ENCODE measurements at regions not wholly inside any gene's neighbourhood (a gene's known extent, or its start where the extent isn't known, plus 50 kb on each side); places are given as distances from the start of the nearest gene placed in this dataset.
A peak's percentile ranks its signal among the peaks of the same experiment; 100 is the strongest.

DNA sequence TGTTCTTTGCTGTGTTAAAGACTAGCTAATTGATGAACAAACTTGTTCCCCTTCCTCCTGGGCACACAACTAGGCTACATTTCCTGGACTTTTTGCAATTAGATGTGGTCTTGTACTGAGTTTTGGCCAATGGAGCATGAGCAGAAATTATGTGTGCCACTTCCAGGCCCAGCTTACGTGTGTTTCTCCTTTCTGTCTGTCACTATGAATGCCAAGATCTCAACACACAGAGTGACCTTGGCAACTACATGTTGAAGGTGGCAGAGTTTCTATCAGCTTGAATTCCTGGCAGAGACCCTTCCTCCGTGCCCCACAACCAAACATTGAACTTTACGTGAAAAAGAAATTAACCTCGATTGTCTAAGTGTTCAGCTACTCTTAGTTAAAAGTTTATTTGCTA, 81.7 kb upstream of the PIAS1 start:
- DNase-seq (no peak), ATAC-seq (no peak)
- intact Hi-C loops (cut with DNase I), result no loop called here

GRCh38 chr15:67973846-67974245, 80.3 kb upstream of the PIAS1 start:
- intact Hi-C loops (cut with DNase I), result no loop called here
- no peak for DNase-seq
- ATAC-seq, result no peak

DNA sequence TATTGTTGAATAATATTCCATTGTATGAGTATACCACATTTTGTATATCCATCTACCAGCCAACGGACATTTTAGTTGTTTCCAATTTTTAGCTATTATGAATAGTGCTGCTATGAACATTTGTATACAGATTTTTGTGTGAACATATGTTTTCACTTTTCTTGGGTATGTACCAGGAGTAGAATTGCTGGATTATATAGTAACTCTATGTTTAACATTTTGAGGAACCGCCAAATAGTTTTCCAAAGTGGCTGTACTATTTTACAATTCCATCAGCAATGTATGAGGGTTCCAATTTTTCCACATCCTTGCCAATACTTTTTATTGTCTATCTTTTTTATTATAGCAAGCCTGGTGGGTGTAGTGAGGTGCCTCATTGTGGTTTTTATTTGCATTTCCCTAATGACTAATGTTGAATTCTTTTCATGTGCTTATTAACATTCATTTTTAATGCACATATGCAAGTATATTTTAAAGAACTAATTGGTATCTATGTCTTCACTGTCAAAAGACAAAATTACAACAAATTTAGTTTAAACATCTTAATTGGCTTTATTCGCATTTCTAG, 77.5 kb upstream of the PIAS1 start:
- intact Hi-C loops (cut with DNase I), result no loop called here
- ATAC-seq (no peak), DNase-seq (no peak)

DNA sequence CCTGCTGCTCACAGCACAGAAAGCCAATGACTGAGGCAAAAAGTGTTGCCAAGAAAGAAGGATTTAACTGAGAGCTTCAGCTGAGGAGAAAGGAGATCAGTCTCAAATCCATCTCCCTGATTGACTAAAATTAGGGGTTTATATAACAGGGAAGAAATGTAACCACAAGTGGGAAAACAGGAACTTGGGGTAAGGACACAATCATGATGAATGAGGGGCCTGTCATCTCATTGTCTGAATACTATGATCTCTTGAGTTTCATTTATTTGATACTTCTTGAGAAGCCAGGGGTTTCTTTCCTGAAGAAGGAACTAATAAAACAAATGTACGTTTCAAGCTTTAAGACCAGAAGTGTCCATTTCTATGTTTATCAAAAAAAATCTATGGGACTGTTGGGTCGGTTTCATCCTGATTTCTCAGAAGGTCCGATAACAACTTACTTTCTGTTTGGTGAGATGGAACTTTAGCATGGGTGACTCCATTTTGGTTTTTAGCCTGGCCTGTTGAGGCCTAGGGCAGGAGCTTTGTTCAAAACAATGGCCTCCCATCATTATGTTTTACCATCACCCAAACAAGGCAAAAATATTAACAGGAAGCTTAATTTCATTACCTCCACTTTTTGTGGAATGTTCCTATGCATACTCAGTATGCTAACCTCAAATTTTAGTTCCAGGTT, 76.6 kb upstream of the PIAS1 start:
- intact Hi-C loops (cut with DNase I), result no loop called here
- no peak for ATAC-seq
- DNase-seq, result no peak

DNA sequence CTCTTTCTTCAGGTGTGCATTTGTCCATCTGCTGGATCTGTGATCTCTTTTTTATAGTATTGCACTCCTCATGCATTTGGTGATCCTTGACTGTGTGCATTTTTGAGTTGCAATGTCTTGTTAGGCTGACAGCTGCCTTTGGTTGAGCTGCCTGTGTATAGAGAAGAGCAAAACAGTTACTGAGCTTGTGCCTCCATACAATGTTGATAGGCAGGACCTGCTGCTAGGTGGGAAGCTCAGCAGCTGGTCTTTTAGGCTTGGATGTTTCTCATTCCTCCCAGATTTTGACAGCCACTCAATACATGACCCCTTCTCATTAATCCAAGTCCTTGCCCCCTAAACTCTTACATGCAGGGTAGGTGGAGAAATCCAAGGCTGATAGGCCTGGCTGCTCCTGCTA, 74.8 kb upstream of the PIAS1 start:
- intact Hi-C loops (cut with DNase I), result no loop called here
- ATAC-seq, result no peak
- DNase-seq, result no peak

- intact Hi-C loops (cut with DNase I), result no loop called here
- no peak for ATAC-seq
- DNase-seq, result no peak
Measured at GRCh38 chr15:67980171-67980570, 73.9 kb upstream of the PIAS1 start.

DNA sequence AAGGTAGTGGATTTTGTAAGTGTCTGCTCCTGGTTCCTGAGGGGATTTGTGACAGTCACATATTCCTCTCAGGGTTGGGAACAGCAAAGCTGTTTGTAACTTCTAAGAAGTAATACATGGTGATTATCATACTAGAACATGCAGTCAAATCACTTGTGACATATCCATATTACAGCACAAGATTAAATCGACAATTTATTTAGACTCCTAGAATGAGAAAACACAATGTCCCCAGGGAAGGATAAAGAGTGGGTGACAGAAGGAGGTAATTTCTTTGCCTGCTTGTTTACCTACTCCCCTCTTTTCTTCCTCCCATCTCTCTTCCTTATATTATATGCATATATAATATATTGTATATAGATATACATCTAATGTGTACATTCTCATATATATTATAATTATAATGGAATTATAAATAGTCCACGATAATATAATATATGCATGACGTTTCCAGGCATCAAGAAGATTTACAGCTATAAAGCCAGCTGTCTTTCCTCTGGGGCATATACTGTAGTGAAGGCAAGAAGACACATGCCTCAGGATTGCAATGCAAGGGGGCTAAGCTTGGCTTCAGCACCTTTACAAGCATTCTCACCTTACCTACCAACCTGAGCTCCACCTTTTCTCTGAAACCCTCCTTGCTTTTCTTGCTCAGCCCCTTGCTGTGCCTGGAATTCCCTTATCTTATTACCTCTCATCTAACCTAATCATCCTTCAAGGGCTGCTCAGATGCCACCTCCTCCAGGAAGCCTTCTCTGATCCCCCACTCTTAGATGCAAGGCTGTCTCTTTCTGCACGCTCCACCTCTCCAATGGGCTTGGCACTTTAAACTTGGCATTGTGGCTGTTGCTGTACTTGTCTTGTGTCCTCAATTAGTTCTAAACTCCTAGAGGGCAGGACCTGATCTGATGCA, 73.1 kb upstream of the PIAS1 start:
- ATAC-seq (no peak), DNase-seq (no peak)
- intact Hi-C loops (cut with DNase I), result no loop called here

DNA sequence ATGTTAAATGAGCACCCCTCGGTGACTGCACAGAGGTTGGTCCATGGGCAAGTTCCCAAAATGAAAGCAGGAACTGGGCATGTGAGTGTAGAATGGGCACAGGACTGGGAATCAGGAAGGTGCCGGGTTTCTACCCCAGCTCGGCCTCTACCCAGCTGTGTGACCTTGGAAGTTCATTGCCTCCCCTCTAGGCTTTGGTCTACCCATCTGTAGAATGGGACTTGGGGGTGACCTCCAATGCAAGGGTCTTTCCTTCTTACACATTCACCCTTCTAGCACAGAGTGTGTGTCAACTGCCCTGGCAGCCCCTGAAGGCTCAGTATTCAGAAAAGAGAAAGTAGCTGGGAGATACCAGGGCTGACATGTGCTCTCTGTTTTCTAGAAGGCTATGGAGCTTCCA, 72.3 kb upstream of the PIAS1 start:
- DNase-seq (no peak), ATAC-seq (no peak)
- intact Hi-C loops (cut with DNase I), result no loop called here

- no peak for DNase-seq
- intact Hi-C loops (cut with DNase I), result no loop called here
- no peak for ATAC-seq
Measured at GRCh38 chr15:67991706-67992105, 62.4 kb upstream of the PIAS1 start.

GRCh38 chr15:67992411-67992810, 61.7 kb upstream of the PIAS1 start:
- ATAC-seq, result no peak
- DNase-seq, result no peak
- intact Hi-C loops (cut with DNase I), result no loop called here

DNA sequence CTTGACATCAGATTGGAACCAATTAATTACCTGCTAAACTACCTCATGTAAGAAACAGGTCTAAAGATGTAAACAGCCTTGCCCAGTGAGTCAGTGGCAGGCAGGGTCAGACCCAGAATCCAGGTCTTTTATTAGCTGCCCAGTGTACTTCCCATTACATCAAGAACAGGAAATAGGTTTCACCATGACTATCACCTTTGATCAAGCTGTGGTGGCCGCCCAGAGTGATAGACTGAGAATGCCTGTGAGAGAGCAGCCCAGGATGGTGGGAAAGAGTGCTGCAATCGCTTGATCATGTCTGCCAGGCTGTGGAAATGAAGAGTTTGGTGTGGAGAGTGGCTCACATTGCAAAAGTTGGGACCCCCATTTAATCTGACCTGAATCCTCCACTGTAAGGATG, 61.3 kb upstream of the PIAS1 start:
- no peak for DNase-seq
- ATAC-seq, result no peak
- intact Hi-C loops (cut with DNase I), result no loop called here

DNA sequence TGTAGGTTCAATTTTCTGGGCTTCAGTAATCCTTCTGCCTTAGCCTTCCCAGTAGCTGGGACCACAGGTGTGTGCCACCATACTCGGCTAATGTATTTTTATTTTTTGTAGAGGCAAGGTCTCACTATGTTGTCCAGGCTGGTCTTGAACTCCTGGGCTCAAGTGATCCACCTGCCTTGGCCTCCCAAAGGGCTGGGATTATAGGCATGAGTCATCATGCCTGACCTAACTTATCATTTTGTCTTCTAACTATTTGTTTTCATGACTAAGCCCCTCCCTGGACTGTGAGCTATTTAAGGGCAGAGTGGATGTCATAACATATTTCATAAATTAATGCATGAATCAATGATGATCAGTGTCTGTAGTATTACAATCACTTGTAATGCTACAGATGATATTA, 56.1 kb upstream of the PIAS1 start:
- ATAC-seq, result peak in 1 of 2 donors; percentile 41
- intact Hi-C loops (cut with DNase I), result no loop called here
- no peak for DNase-seq

DNA sequence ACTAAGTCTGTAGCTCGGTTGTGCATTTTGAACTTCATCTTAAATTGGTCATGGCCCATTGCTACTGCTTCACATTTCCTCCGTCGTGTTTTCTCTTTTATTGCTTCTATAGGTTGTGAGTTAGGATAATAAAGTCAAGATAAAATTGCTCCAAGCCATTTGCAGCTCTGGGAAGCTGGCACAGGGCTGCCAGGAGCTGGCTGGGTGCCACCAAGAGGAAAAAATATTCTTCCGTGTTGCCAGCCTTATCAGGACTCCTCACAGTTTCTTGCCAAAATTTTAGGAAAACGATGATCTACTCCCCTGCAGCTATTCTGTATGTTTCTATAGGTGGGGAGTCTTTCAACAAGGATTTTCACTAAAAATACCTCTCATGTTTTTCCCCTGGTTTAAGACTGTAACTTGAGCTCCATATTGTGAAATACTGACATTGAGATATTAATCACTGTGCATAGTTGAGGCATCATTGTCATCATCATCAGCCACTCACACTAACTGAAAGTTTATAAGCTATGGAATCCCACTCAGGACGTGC, 55.4 kb upstream of the PIAS1 start:
- ATAC-seq (peak in 1 of 2 donors; percentile 69), DNase-seq (no peak)
- intact Hi-C loops (cut with DNase I), result no loop called here

DNA sequence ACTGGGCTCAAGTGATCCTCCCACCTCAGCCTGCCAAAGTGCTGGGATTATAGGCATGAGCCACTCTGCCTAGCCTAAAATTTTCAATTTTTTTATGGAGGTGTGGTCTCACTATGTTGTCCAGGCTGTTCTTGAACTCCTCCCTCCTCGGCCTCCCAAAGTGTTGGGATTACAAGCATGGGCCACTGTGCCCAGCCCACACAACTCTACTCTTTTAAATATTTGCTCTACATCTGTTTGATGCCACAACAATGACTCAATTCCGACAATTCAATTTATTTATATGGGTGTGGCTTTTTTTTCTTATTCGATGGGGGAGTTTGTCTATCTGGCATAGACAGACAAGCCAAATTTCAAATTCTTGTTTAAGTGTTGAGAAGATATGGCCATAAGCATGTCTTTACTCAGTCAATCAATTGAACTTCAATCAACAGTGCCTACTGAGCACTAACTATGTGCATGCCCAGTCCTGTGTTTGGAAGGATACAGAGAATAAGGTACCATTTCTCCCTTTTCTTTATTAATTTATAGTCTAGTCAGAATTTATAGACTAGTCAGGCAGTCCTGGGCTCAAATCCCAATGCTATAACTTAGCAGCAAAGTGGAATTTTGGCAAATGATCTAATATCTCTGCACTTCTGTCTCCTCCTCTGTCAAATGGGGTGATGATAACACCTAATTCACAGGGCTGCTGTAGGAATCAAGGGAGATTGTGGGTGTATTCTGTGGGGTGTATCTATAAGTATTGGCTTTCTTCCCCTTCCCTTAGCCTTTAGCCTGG, 54.6 kb upstream of the PIAS1 start:
- ATAC-seq, result no peak
- no peak for DNase-seq
- intact Hi-C loops (cut with DNase I), result no loop called here

- ATAC-seq, result no peak
- intact Hi-C loops (cut with DNase I), result no loop called here
Measured at GRCh38 chr15:68000754-68001153, 53.4 kb upstream of the PIAS1 start.

DNA sequence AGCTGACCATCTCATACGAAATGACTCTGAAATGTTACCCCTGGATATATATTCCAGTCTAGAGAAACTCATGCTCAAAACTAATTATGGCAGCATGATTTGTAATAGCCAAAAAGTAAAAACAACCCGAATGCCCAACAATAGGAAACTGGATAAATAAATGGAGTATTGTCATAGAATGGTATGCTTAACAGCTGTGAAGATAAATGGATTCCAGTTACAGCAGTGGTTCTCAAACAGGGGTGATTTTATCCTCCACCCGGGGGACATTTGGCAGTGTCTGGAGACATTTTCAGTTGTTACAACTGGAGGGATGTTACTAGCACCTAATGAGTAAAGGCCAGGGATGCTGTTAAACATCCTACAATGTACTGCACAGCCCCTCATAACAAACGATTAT, 52.3 kb upstream of the PIAS1 start:
- intact Hi-C loops (cut with DNase I), result no loop called here
- DNase-seq (no peak), ATAC-seq (no peak)

More at GRCh38 chr15:68000754-68001153, 53.4 kb upstream of the PIAS1 start:
- DNase-seq, result no peak

DNA sequence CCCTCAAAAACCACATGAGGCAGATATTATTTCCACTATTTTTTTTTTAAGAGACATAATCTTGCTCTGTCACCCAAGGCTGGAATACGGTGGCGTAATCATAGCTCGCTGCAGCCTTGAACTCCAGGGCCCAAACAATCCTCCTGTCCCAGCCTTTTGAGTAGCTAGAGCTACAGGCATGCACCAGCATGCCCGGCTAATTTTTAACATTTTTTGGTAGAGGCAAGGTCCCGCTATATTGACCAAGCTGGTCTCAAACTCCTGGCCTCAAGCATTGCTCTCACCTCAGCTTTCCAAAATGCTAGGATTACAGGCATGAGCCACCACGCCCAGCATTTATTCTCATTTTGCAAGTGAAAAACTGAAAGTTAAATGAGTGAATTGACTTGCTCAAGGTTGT, 50.8 kb upstream of the PIAS1 start:
- intact Hi-C loops (cut with DNase I), result no loop called here
- ATAC-seq (no peak), DNase-seq (no peak)

Data from left cardiac atrium (tissue), 4 donors.